Stomach (tissue), 4 donors: ENCODE measurements at regions not wholly inside any gene's neighbourhood (a gene's known extent, or its start where the extent isn't known, plus 50 kb on each side); places are given as distances from the start of the nearest gene placed in this dataset.

Experiments
- EP300 ChIP-seq: sonication (generic); formaldehyde crosslinking; IDR thresholded peaks from one replicate; pipeline ENCODE4 v1.6.1; 2017; ENCODE audit warnings: antibody characterized with exemption
- POLR2A ChIP-seq, 4 donors: fragments of 450-650 bp; IDR thresholded peaks; one replicate each; pipeline ENCODE4 v1.6.1; 2016; ENCODE audit warnings: antibody characterized with exemption in 4 of 4, control low read depth in 2 of 4, mild to moderate bottlenecking in 1 of 4, moderate library complexity in 1 of 4
- POLR2AphosphoS5 ChIP-seq, 3 donors: sonication (generic); formaldehyde crosslinking; IDR thresholded peaks; one replicate each; pipeline ENCODE4 v1.6.1; 2016; ENCODE audit warnings: antibody characterized with exemption in 3 of 3
- TF ChIP-seq, protein P1 (sequence below), 7 experiments: fragments of 450-650 bp in 4 of 7; fragments of 200-600 bp in 3 of 7; sonication (generic) in 3 of 7; IDR thresholded peaks; one replicate each; pipeline ENCODE4 v1.5.1; 2016 to 2019; ENCODE audit warnings: antibody characterized with exemption in 7 of 7, control low read depth in 2 of 7, mild to moderate bottlenecking in 1 of 7

DNA sequence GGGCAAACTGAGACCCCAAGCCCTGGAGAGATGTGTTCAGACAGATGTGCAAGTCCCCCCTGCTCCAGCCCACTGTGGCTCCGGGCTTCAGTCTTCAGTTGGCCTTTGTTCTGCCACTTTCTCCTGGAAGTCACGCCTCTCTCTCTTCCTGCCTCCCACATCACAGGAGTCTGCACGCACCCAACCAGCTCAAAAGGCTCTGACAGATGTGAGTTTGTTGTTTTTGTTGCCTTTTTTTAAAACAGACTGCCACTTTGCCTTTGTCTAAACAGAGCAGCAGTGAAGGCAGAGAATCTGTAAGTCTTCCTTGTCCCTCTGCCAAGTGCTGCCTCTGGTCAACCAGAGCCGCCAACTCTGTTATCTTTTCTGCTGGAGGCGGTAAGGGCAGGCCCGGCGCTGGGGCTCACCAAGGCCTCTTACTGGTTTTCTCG lies 149.7 kb downstream of the TFAP2C start:
- TF ChIP-seq, protein P1, sequence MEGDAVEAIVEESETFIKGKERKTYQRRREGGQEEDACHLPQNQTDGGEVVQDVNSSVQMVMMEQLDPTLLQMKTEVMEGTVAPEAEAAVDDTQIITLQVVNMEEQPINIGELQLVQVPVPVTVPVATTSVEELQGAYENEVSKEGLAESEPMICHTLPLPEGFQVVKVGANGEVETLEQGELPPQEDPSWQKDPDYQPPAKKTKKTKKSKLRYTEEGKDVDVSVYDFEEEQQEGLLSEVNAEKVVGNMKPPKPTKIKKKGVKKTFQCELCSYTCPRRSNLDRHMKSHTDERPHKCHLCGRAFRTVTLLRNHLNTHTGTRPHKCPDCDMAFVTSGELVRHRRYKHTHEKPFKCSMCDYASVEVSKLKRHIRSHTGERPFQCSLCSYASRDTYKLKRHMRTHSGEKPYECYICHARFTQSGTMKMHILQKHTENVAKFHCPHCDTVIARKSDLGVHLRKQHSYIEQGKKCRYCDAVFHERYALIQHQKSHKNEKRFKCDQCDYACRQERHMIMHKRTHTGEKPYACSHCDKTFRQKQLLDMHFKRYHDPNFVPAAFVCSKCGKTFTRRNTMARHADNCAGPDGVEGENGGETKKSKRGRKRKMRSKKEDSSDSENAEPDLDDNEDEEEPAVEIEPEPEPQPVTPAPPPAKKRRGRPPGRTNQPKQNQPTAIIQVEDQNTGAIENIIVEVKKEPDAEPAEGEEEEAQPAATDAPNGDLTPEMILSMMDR (IDR thresholded peaks at IDR 0.05), result no peak
- TF ChIP-seq POLR2AphosphoS5 (IDR thresholded peaks at IDR 0.05) (no peak), POLR2A (IDR thresholded peaks at IDR 0.05) (no peak), EP300 (no peak)
